HepG2 (cell line): ENCODE measurements at regions not wholly inside any gene's neighbourhood (a gene's known extent, or its start where the extent isn't known, plus 50 kb on each side); places are given as distances from the start of the nearest gene placed in this dataset.

ENCODE experiments used
- ATAC-seq: fragments of 200-7000 bp; cut with Tn5 transposase; 3 replicates; pipeline ENCODE4 v1.9.1; 2020; ENCODE audit warnings: mild to moderate bottlenecking, moderate library complexity
- BruUV-seq: library from RNA; stranded (reverse); fragments of 400-500 nt; replicated peaks from 2 replicates; lab custom pipeline; 2021; lab: Mats Ljungman, UMichigan
- CTCF ChIA-PET: fragments of 300-600 bp; formaldehyde crosslinking; extraction: SDS; loops from one replicate; lab custom pipeline; 2021; ENCODE audit warnings: low total read pairs, inconsistent platforms, low intra/inter-chr PET ratio; lab: Yijun Ruan, JAX
- POLR2A ChIA-PET: fragments of 350-600 bp; sonication (Branson Sonifier 250); formaldehyde crosslinking; loops from one replicate; lab custom pipeline; 2020; ENCODE audit warnings: antibody characterized with exemption, inconsistent platforms; lab: Yijun Ruan, JAX
- DNase-seq: peaks from one replicate; pipeline ENCODE4 v3.0.0-alpha.2; 2015; ENCODE audit warnings: low spot score
- FAIRE-seq: peaks from 3 replicates; lab custom pipeline; 2011; peaks lifted over from hg19 to GRCh38; lab: Jason Lieb, UNC
- H2AFZ ChIP-seq: one replicate; pipeline ENCODE4 v1.6.1; 2011; ENCODE audit warnings: low read length, inconsistent platforms
- H3K27ac ChIP-seq: fragments of 300-600 bp; 3 replicates; pipeline ENCODE4 v1.8.0; 2011; ENCODE audit warnings: mixed run types, mild to moderate bottlenecking, mixed read lengths, low read length, inconsistent platforms; ENCODE audit not compliant: insufficient read depth; ENCODE audit errors: extremely low read length
- H3K27me3 ChIP-seq, 2 experiments: fragments of 200-600 bp in 1 of 2; 2 replicates in 1 of 2; 3 replicates in 1 of 2; pipeline versions ENCODE4 v1.6.0 to v1.8.0; 2011; ENCODE audit warnings: low read length in 2 of 2, mild to moderate bottlenecking in 2 of 2, moderate library complexity in 2 of 2, inconsistent platforms in 1 of 2; ENCODE audit not compliant: insufficient read depth in 2 of 2, control insufficient read depth in 1 of 2
- H3K36me3 ChIP-seq, 2 experiments: fragments of 200-600 bp in 1 of 2; replicated peaks in 1 of 2; 2 replicates in 1 of 2; 3 replicates in 1 of 2; pipeline versions ENCODE4 v1.5.1 to v1.8.0; 2011; ENCODE audit warnings: low read length in 2 of 2, inconsistent platforms in 1 of 2; ENCODE audit not compliant: insufficient read depth in 2 of 2, control insufficient read depth in 1 of 2
- H3K4me1 ChIP-seq: 2 replicates; pipeline ENCODE4 v1.5.1; 2012; ENCODE audit warnings: low read length, inconsistent platforms; ENCODE audit not compliant: insufficient read depth
- H3K4me2 ChIP-seq: 2 replicates; pipeline ENCODE4 v1.6.0; 2011; ENCODE audit warnings: low read depth, low read length, inconsistent platforms
- H3K4me3 ChIP-seq, 3 experiments: fragments of 200-600 bp in 1 of 3; sonication (generic), shearing (Covaris generic) in 1 of 3; replicated peaks in 1 of 3; 2 replicates each; pipeline ENCODE4 v1.5.1; 2011 to 2016; ENCODE audit warnings: low read length in 3 of 3, inconsistent platforms in 2 of 3, low read depth in 2 of 3, mild to moderate bottlenecking in 2 of 3, control low read depth in 1 of 3, mixed read lengths in 1 of 3; ENCODE audit not compliant: insufficient read depth in 1 of 3
- H3K79me2 ChIP-seq: one replicate; pipeline ENCODE4 v1.6.1; 2011; ENCODE audit warnings: low read length, inconsistent platforms; ENCODE audit not compliant: insufficient read depth
- H3K9ac ChIP-seq: 2 replicates; pipeline ENCODE4 v1.6.0; 2011; ENCODE audit warnings: mild to moderate bottlenecking, low read depth, low read length, inconsistent platforms; ENCODE audit not compliant: insufficient read depth
- H3K9me3 ChIP-seq: 2 replicates; pipeline ENCODE4 v1.5.1; 2012; ENCODE audit warnings: mild to moderate bottlenecking, low read length
- H4K20me1 ChIP-seq: 2 replicates; pipeline ENCODE4 v1.6.0; 2011; ENCODE audit warnings: inconsistent platforms, mild to moderate bottlenecking, low read length, moderate library complexity; ENCODE audit not compliant: insufficient read depth
- ISL2 ChIP-seq: sonication (generic); formaldehyde crosslinking; IDR thresholded peaks from 2 replicates; pipeline ENCODE4 v1.5.0; 2020; ENCODE audit warnings: missing genetic modification reagents
- JUNB ChIP-seq: sonication (generic); formaldehyde crosslinking; IDR thresholded peaks from 2 replicates; pipeline ENCODE4 v1.8.0; 2022; ENCODE audit warnings: missing genetic modification reagents, mild to moderate bottlenecking, borderline replicate concordance
- MAFF ChIP-seq: IDR thresholded peaks from 2 replicates; pipeline ENCODE4 v1.6.1; 2011; ENCODE audit warnings: low read depth, low read length, improper control_type of control experiment
- NONO ChIP-seq, 2 experiments: fragments of 450-650 bp in 1 of 2; sonication (generic) in 1 of 2; formaldehyde crosslinking in 1 of 2; IDR thresholded peaks in 1 of 2; conservative IDR thresholded peaks in 1 of 2; 2 replicates each; pipeline versions ENCODE4 v1.6.1 to v1.8.0; 2017 to 2022; ENCODE audit warnings: mild to moderate bottlenecking in 1 of 2, missing genetic modification reagents in 1 of 2, moderate library complexity in 1 of 2
- RNF2 ChIP-seq: fragments of 450-650 bp; conservative IDR thresholded peaks from 2 replicates; pipeline ENCODE4 v1.6.1; 2016; ENCODE audit warnings: low read depth
- SMAD1 ChIP-seq: sonication (generic); formaldehyde crosslinking; IDR thresholded peaks from 2 replicates; pipeline ENCODE4 v1.4.0; 2020; ENCODE audit warnings: missing genetic modification reagents, low read depth, mild to moderate bottlenecking, borderline replicate concordance
- ZFYVE20 ChIP-seq: sonication (generic); formaldehyde crosslinking; IDR thresholded peaks from 2 replicates; pipeline ENCODE4 v1.8.0; 2023; ENCODE audit warnings: low read depth, mild to moderate bottlenecking, moderate library complexity, missing genetic modification reagents, borderline replicate concordance
- ZNF12 ChIP-seq: sonication (generic); formaldehyde crosslinking; IDR thresholded peaks from 2 replicates; pipeline ENCODE4 v1.5.0; 2020; ENCODE audit warnings: missing genetic modification reagents
- ZNF232 ChIP-seq: sonication (generic); formaldehyde crosslinking; IDR thresholded peaks from 2 replicates; pipeline ENCODE4 v1.4.0; 2020; ENCODE audit warnings: missing genetic modification reagents, borderline replicate concordance
- ZNF3 ChIP-seq: IDR thresholded peaks from 2 replicates; pipeline ENCODE4 v1.7.0; 2017; ENCODE audit warnings: inconsistent platforms
- ZNF34 ChIP-seq: sonication (generic); formaldehyde crosslinking; IDR thresholded peaks from 2 replicates; pipeline ENCODE4 v1.4.0; 2020; ENCODE audit warnings: mild to moderate bottlenecking, missing genetic modification reagents, borderline replicate concordance
- ZNF678 ChIP-seq: sonication (generic); formaldehyde crosslinking; IDR thresholded peaks from 2 replicates; pipeline ENCODE4 v1.4.0; 2020; ENCODE audit warnings: mild to moderate bottlenecking, missing genetic modification reagents
- ZSCAN12 ChIP-seq: sonication (generic); formaldehyde crosslinking; IDR thresholded peaks from 2 replicates; pipeline ENCODE4 v1.9.0; 2021; ENCODE audit warnings: mild to moderate bottlenecking, missing genetic modification reagents
- WGBS: methylation state at CpG from one replicate; pipeline ENCODE4 v1.1.6; 2017; ENCODE audit warnings: low lambda C conversion rate; 5-methylcytosine and 5-hydroxymethylcytosine counted together
- in situ Hi-C: cut with HindIII; loops from 2 replicates; pipeline ENCODE4 v1.10.0; 2017; ENCODE audit warnings: low pct_unique_long_range_greater_than_20kb; ENCODE audit not compliant: extremely low pct_ligation_motif_present
- intact Hi-C: fragments of 100-400 bp; cut with micrococcal nuclease; formaldehyde crosslinking; loops from one replicate; pipeline ENCODE4 v1.10.0; 2022; ENCODE audit not compliant: unreplicated experiment
- TF ChIP-seq, protein P1 (sequence below): sonication (generic); formaldehyde crosslinking; IDR thresholded peaks from 2 replicates; pipeline ENCODE4 v1.5.1; 2020; ENCODE audit warnings: mild to moderate bottlenecking, missing genetic modification reagents, borderline replicate concordance
- TF ChIP-seq, protein P2 (sequence below): sonication (generic); formaldehyde crosslinking; IDR thresholded peaks from 2 replicates; pipeline ENCODE4 v1.5.0; 2020; ENCODE audit warnings: missing genetic modification reagents, mild to moderate bottlenecking, borderline replicate concordance
- TF ChIP-seq, protein P3 (sequence below): sonication (generic); formaldehyde crosslinking; IDR thresholded peaks from 2 replicates; pipeline ENCODE4 v1.8.0; 2022; ENCODE audit warnings: low read depth, missing genetic modification reagents

DNA sequence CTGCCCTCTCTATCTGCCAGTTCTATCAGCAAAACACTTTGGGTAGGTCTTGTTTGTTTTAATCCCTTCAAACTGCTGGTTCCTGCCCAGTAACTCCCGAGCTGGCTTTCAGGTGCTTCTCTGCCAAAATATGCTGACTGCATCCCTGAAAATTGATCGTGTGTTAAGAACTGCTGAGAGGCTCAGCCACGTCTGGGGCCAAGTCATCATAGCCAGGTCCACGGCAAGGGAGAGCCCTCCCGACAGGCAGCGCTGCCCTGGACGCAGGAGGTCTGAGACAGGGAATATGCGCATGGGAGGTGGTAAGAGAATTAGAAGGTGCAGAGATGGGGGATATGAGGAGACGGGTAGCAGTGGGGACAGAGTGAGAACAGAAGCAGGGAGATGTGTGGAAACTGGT lies 179.7 kb upstream of the TOPAZ1 start:
- no peak overlapping the region for H3K9ac ChIP-seq
- H4K20me1 ChIP-seq: no peaks in the 10 kb centered on the region
- TF ChIP-seq NONO (IDR thresholded peaks at IDR 0.05) (no peak), NONO (CRISPR knock-in tag; conservative IDR thresholded peaks at IDR 0.05) (no peak), SMAD1 (CRISPR knock-in tag) (no peak), ZFYVE20 (no peak), ZNF3 (CRISPR knock-in tag) (no peak), ZNF678 (no peak), ZSCAN12 (CRISPR knock-in tag) (no peak), RNF2 (no peak), MAFF (no peak), ZNF34 (CRISPR knock-in tag) (no peak), ISL2 (CRISPR knock-in tag) (no peak), ZNF12 (CRISPR knock-in tag) (no peak), ZNF232 (CRISPR knock-in tag) (no peak), JUNB (no peak)
- TF ChIP-seq, protein P1, sequence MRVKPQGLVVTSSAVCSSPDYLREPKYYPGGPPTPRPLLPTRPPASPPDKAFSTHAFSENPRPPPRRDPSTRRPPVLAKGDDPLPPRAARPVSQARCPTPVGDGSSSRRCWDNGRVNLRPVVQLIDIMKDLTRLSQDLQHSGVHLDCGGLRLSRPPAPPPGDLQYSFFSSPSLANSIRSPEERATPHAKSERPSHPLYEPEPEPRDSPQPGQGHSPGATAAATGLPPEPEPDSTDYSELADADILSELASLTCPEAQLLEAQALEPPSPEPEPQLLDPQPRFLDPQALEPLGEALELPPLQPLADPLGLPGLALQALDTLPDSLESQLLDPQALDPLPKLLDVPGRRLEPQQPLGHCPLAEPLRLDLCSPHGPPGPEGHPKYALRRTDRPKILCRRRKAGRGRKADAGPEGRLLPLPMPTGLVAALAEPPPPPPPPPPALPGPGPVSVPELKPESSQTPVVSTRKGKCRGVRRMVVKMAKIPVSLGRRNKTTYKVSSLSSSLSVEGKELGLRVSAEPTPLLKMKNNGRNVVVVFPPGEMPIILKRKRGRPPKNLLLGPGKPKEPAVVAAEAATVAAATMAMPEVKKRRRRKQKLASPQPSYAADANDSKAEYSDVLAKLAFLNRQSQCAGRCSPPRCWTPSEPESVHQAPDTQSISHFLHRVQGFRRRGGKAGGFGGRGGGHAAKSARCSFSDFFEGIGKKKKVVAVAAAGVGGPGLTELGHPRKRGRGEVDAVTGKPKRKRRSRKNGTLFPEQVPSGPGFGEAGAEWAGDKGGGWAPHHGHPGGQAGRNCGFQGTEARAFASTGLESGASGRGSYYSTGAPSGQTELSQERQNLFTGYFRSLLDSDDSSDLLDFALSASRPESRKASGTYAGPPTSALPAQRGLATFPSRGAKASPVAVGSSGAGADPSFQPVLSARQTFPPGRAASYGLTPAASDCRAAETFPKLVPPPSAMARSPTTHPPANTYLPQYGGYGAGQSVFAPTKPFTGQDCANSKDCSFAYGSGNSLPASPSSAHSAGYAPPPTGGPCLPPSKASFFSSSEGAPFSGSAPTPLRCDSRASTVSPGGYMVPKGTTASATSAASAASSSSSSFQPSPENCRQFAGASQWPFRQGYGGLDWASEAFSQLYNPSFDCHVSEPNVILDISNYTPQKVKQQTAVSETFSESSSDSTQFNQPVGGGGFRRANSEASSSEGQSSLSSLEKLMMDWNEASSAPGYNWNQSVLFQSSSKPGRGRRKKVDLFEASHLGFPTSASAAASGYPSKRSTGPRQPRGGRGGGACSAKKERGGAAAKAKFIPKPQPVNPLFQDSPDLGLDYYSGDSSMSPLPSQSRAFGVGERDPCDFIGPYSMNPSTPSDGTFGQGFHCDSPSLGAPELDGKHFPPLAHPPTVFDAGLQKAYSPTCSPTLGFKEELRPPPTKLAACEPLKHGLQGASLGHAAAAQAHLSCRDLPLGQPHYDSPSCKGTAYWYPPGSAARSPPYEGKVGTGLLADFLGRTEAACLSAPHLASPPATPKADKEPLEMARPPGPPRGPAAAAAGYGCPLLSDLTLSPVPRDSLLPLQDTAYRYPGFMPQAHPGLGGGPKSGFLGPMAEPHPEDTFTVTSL: no peak
- TF ChIP-seq, protein P2, sequence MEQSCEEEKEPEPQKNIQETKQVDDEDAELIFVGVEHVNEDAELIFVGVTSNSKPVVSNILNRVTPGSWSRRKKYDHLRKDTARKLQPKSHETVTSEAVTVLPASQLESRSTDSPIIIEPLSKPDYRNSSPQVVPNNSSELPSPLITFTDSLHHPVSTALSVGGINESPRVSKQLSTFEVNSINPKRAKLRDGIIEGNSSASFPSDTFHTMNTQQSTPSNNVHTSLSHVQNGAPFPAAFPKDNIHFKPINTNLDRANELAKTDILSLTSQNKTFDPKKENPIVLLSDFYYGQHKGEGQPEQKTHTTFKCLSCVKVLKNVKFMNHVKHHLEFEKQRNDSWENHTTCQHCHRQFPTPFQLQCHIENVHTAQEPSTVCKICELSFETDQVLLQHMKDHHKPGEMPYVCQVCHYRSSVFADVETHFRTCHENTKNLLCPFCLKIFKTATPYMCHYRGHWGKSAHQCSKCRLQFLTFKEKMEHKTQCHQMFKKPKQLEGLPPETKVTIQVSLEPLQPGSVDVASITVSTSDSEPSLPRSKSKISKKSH (CRISPR knock-in tag): no peak
- TF ChIP-seq, protein P3, sequence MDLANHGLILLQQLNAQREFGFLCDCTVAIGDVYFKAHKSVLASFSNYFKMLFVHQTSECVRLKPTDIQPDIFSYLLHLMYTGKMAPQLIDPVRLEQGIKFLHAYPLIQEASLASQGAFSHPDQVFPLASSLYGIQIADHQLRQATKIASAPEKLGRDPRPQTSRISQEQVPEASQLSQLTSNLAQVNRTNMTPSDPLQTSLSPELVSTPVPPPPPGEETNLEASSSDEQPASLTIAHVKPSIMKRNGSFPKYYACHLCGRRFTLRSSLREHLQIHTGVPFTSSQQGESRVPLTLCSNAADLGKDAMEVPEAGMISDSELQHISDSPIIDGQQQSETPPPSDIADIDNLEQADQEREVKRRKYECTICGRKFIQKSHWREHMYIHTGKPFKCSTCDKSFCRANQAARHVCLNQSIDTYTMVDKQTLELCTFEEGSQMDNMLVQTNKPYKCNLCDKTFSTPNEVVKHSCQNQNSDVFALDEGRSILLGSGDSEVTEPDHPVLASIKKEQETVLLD (CRISPR knock-in tag): no peak
- 5% methylated on average over 9 of the region's 9 CpGs for WGBS
- no peaks in the 10 kb centered on the region for H3K4me1 ChIP-seq
- no peak overlapping the region for H3K27ac ChIP-seq
- CTCF ChIA-PET: no interaction called here
- H3K36me3 ChIP-seq: no peaks in the 10 kb centered on the region
- POLR2A ChIA-PET: no interaction called here
- no peaks in the 10 kb centered on the region for H3K9me3 ChIP-seq
- no peak overlapping the region for H2AFZ ChIP-seq
- DNase-seq: no peak
- BruUV-seq: no TSS peak
- no peak overlapping the region for H3K4me2 ChIP-seq
- FAIRE-seq: no peak
- H3K79me2 ChIP-seq: no peaks in the 10 kb centered on the region
- no peak for ATAC-seq
- in situ Hi-C loops: no loop called here
- H3K27me3 ChIP-seq: peaks cover 0 to 50% of the 10 kb centered on the region in 2 experiments; a peak in 3 of 5 replicates
- intact Hi-C loops: no loop called here
- no peak overlapping the region for H3K4me3 ChIP-seq
